Calu3 (cell line): ENCODE measurements at regions not wholly inside any gene's neighbourhood (a gene's known extent, or its start where the extent isn't known, plus 50 kb on each side); places are given as distances from the start of the nearest gene placed in this dataset.

ENCODE experiments used
- BruUV-seq: library from RNA; stranded (reverse); fragments of 400-500 nt; replicated peaks from 2 replicates; lab custom pipeline; 2021; lab: Mats Ljungman, UMichigan
- CTCF ChIA-PET: fragments of 300-600 bp; sonication (Branson Sonifier 250); formaldehyde crosslinking; loops from one replicate; lab custom pipeline; 2022; ENCODE audit warnings: antibody characterized with exemption; lab: Charles Lee
- DNase-seq: peaks from one replicate; pipeline ENCODE4 v3.0.0; 2022
- H3K27ac Mint-ChIP-seq: one replicate; pipeline ENCODE4 v1.8.0; 2022; ENCODE audit warnings: mixed read lengths; ENCODE audit not compliant: unreplicated experiment
- H3K27me3 Mint-ChIP-seq: one replicate; pipeline ENCODE4 v1.8.0; 2022; ENCODE audit warnings: mixed read lengths; ENCODE audit not compliant: unreplicated experiment
- H3K36me3 Mint-ChIP-seq: one replicate; pipeline ENCODE4 v1.8.0; 2022; ENCODE audit warnings: mild to moderate bottlenecking, moderate library complexity, mixed read lengths; ENCODE audit not compliant: insufficient read depth, unreplicated experiment
- H3K4me1 Mint-ChIP-seq: one replicate; pipeline ENCODE4 v1.8.0; 2022; ENCODE audit warnings: mild to moderate bottlenecking, low read depth, mixed read lengths; ENCODE audit not compliant: unreplicated experiment
- H3K4me3 Mint-ChIP-seq: one replicate; pipeline ENCODE4 v1.8.0; 2022; ENCODE audit warnings: mild to moderate bottlenecking, low read depth, moderate library complexity, mixed read lengths; ENCODE audit not compliant: unreplicated experiment
- H3K9me3 Mint-ChIP-seq: one replicate; pipeline ENCODE4 v1.8.0; 2022; ENCODE audit warnings: low read depth, mixed read lengths; ENCODE audit not compliant: unreplicated experiment
- CTCF ChIP-seq: fragments of 200-600 bp; IDR thresholded peaks from one replicate; pipeline ENCODE4 v1.8.0; 2022; ENCODE audit warnings: antibody characterized with exemption; ENCODE audit not compliant: unreplicated experiment
- intact Hi-C: fragments of 100-400 bp; cut with micrococcal nuclease; formaldehyde crosslinking; loops from one replicate; pipeline ENCODE4 v1.10.0; 2022; ENCODE audit not compliant: unreplicated experiment

DNA sequence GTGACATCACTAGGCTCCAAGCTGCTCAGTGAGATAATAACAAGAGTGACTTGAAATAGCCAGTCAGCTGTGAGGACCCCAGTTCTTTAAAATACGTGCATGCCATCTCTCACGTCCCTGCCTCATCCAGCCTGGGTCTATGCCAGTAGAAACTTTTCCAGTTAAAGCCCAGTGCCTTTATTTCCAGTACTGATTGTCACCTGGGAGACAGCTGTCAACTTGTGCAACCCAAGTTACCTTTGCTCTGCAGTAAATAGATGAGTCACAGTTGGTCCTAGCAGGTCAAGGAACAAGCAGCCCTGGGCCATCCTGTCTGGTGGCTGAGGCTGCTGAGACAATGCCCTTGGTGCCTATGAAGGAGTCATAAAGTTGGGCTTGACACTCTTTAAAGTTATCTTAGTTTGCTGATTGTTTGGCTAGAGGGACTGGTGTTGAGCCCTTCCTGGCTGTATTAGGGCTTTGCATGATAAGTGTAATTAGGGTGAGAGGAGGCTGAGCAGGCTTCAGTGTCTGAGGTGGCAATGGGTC, 228.7 kb downstream of the LACC1 start:
- CTCF ChIA-PET: no interaction called here
- H3K36me3 Mint-ChIP-seq: no peaks in the 10 kb centered on the region
- H3K4me3 Mint-ChIP-seq: no peak overlapping the region
- peaks cover 46% of the 10 kb centered on the region for H3K4me1 Mint-ChIP-seq
- DNase-seq: peak; percentile 46
- no peak for TF ChIP-seq CTCF
- peak overlapping the region; percentile 61 for H3K27ac Mint-ChIP-seq
- BruUV-seq: no TSS peak
- H3K27me3 Mint-ChIP-seq: no peaks in the 10 kb centered on the region
- H3K9me3 Mint-ChIP-seq: peaks cover 1% of the 10 kb centered on the region
- intact Hi-C loops: no loop called here

DNA sequence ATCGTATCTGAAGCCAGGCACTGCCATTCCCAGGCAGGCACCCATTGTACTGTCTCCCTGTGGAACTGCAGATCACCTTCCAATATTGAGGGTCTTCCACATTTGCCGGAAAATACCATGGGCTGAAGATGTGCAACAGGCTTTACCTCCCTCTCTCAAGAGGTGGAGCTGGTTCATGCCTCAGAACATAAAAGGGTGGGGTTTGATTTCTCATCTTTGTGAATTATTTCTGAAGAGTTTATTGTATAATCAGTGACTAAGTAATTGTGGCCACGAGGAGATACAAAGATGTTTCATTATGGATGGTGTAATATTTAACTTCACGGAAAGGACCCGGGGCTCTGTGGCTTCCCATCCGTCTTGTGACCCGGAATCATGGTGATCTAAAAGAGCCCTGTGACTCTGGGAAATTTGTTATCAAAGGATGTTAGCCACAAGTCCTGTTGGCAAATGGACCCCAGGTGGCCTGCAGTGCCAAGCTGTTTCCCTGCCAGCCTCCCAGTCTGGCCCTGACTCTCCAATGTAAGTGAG, 230.5 kb downstream of the LACC1 start:
- TF ChIP-seq CTCF: no peak
- H3K36me3 Mint-ChIP-seq: no peaks in the 10 kb centered on the region
- H3K4me1 Mint-ChIP-seq: peaks cover 46% of the 10 kb centered on the region
- peak; percentile 10 for DNase-seq
- CTCF ChIA-PET: no interaction called here
- BruUV-seq: no TSS peak
- no peak overlapping the region for H3K4me3 Mint-ChIP-seq
- no peaks in the 10 kb centered on the region for H3K9me3 Mint-ChIP-seq
- intact Hi-C loops: no loop called here
- no peaks in the 10 kb centered on the region for H3K27me3 Mint-ChIP-seq
- H3K27ac Mint-ChIP-seq: no peak overlapping the region

DNA sequence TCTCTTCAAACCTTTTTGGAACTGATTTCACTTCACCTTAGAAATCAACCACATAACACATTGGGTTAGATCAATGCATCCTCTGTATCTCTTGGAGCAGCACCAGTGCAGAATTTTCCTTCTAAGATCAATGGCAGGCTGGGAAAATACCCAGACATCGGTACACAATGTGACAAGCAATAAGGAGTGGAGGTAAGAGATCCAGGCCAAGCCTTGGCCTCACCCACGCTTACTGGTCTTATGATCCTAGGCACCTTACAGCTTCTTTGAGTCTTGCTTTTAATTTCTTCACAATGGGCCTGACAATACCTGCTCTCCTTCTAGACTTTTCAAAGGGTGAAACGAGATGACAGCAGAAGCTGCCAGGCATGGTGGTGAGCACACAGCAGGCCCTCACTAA, 232.0 kb downstream of the LACC1 start:
- intact Hi-C loops: no loop called here
- Mint-ChIP-seq H3K9me3 (no peaks in the 10 kb centered on the region), H3K4me1 (peaks cover 44% of the 10 kb centered on the region), H3K27me3 (no peaks in the 10 kb centered on the region), H3K27ac (no peak overlapping the region), H3K4me3 (no peak overlapping the region), H3K36me3 (no peaks in the 10 kb centered on the region)
- CTCF ChIA-PET: no interaction called here
- BruUV-seq: no TSS peak
- no peak for DNase-seq
- TF ChIP-seq CTCF: no peak

DNA sequence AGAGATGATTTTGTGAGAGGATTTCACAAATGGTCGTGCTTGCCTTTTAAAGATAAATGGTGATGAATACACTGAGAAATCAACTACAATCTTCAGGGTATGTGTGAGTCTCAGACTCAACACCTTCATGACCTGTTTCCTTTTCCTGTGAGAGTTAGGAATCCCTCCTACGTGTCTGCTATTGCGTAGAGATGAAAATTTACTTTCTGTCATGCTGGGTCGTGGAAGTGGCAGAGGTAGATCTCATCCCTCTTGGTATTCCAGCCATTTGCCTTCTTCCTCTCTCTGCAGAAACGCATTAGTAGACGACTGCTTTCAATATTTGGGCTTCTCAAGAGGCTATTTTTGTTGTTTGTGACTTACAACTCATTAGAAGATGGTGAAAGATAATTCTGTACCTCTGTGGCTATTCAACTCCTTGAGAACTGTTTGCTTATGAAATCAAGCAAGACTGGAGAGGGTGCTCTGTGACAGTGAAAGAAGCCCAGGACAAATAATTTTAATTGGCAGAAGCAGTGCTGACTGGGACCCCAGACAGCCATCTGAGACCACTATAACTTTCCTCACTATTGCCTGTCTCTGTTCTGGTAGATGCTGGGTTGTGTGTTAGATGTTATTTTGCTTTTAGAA, 233.1 kb downstream of the LACC1 start:
- Mint-ChIP-seq H3K4me1 (peaks cover 33% of the 10 kb centered on the region), H3K9me3 (no peaks in the 10 kb centered on the region), H3K27me3 (no peaks in the 10 kb centered on the region), H3K4me3 (no peak overlapping the region), H3K27ac (no peak overlapping the region), H3K36me3 (no peaks in the 10 kb centered on the region)
- no peak for TF ChIP-seq CTCF
- intact Hi-C loops: no loop called here
- no TSS peak for BruUV-seq
- CTCF ChIA-PET: no interaction called here
- no peak for DNase-seq
